Caco-2 (cell line): ENCODE measurements at regions not wholly inside any gene's neighbourhood (a gene's known extent, or its start where the extent isn't known, plus 50 kb on each side); places are given as distances from the start of the nearest gene placed in this dataset.

ENCODE experiments used
- BruUV-seq: library from RNA; stranded (reverse); fragments of 400-500 nt; replicated peaks from 2 replicates; lab custom pipeline; 2021; lab: Mats Ljungman, UMichigan
- CTCF ChIA-PET: fragments of 300-600 bp; sonication (Branson Sonifier 250); formaldehyde crosslinking; loops from one replicate; lab custom pipeline; 2022; ENCODE audit warnings: antibody characterized with exemption; lab: Charles Lee
- POLR2A ChIA-PET: fragments of 300-600 bp; sonication (Branson Sonifier 250); formaldehyde crosslinking; loops from one replicate; lab custom pipeline; 2022; ENCODE audit warnings: antibody characterized with exemption; lab: Charles Lee
- DNase-seq, 2 experiments: peaks; one replicate each; pipeline versions ENCODE4 v3.0.0 to v3.0.0-alpha.2; 2020 to 2022
- H3K27me3 ChIP-seq: replicated peaks from 2 replicates; pipeline ENCODE4 v1.6.0; 2011; ENCODE audit warnings: low read length; ENCODE audit not compliant: control insufficient read depth, insufficient read depth
- H3K36me3 ChIP-seq: 2 replicates; pipeline ENCODE4 v1.5.1; 2011; ENCODE audit warnings: low read length; ENCODE audit not compliant: control insufficient read depth, insufficient read depth
- H3K4me1 ChIP-seq: fragments of 250-450 bp; sonication (Bioruptor Pico); 2 replicates; pipeline ENCODE4 v1.5.1; 2020; ENCODE audit warnings: mild to moderate bottlenecking
- H3K4me3 ChIP-seq: 2 replicates; pipeline ENCODE4 v1.5.1; 2011; ENCODE audit warnings: low read depth, mild to moderate bottlenecking, control low read depth, low read length
- H3K9me3 ChIP-seq: fragments of 250-450 bp; sonication (Bioruptor Pico); 2 replicates; pipeline ENCODE4 v1.5.1; 2020; ENCODE audit warnings: mild to moderate bottlenecking, moderate library complexity
- H3K27ac Mint-ChIP-seq: one replicate; pipeline ENCODE4 v1.8.0; 2022; ENCODE audit warnings: mixed read lengths; ENCODE audit not compliant: unreplicated experiment
- H3K27me3 Mint-ChIP-seq: one replicate; pipeline ENCODE4 v1.8.0; 2022; ENCODE audit warnings: mixed read lengths; ENCODE audit not compliant: insufficient read depth, unreplicated experiment
- H3K36me3 Mint-ChIP-seq: one replicate; pipeline ENCODE4 v1.8.0; 2022; ENCODE audit warnings: mild to moderate bottlenecking, mixed read lengths; ENCODE audit not compliant: insufficient read depth, unreplicated experiment
- H3K4me1 Mint-ChIP-seq: one replicate; pipeline ENCODE4 v1.8.0; 2022; ENCODE audit warnings: low read depth, mixed read lengths; ENCODE audit not compliant: unreplicated experiment
- H3K4me3 Mint-ChIP-seq: one replicate; pipeline ENCODE4 v1.8.0; 2022; ENCODE audit warnings: mild to moderate bottlenecking, moderate library complexity, mixed read lengths; ENCODE audit not compliant: unreplicated experiment
- H3K9me3 Mint-ChIP-seq: one replicate; pipeline ENCODE4 v1.8.0; 2022; ENCODE audit warnings: mixed read lengths; ENCODE audit not compliant: unreplicated experiment
- intact Hi-C: fragments of 100-400 bp; cut with micrococcal nuclease; formaldehyde crosslinking; loops from one replicate; pipeline ENCODE4 v1.10.0; 2022; ENCODE audit not compliant: unreplicated experiment
- TF ChIP-seq, protein P1 (sequence below), 2 experiments: fragments of 200-600 bp in 1 of 2; IDR thresholded peaks; 1 replicate in 1 of 2; 2 replicates in 1 of 2; pipeline versions ENCODE4 v1.5.1 to v1.8.0; 2011 to 2022; ENCODE audit warnings: antibody characterized with exemption in 1 of 2, control low read depth in 1 of 2, inconsistent platforms in 1 of 2, low read depth in 1 of 2, low read length in 1 of 2, mild to moderate bottlenecking in 1 of 2, moderate library complexity in 1 of 2; ENCODE audit not compliant: insufficient read depth in 1 of 2, severe bottlenecking in 1 of 2, unreplicated experiment in 1 of 2

DNA sequence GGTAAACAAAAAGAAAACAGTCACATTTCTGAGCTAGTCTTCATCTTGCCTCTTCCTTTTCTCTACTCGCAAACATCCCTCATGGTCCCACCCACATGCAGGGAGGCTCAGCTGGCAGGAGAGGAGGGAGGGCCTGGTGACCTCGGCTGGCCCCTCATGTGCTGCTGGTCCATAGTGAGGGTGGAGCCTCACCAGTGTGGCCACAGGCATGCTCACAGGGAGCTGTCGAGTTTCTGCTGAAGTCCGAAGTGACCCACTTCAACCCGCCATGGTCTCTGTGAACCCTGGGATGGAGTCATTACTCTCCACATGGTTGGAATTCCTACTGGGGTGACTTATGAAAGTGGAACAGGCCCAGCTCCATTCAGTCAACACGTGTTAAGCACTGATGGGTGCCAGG lies 253.4 kb downstream of the RHOU start:
- ChIA-PET POLR2A (no interaction called here), CTCF (no interaction called here)
- H3K4me3 ChIP-seq: no peak overlapping the region
- no peak for DNase-seq
- H3K4me1 ChIP-seq: no peaks in the 10 kb centered on the region
- Mint-ChIP-seq H3K27ac (no peak overlapping the region), H3K9me3 (no peaks in the 10 kb centered on the region), H3K4me3 (no peak overlapping the region), H3K36me3 (no peaks in the 10 kb centered on the region), H3K4me1 (no peaks in the 10 kb centered on the region), H3K27me3 (no peaks in the 10 kb centered on the region)
- no TSS peak for BruUV-seq
- no peaks in the 10 kb centered on the region for H3K36me3 ChIP-seq
- H3K27me3 ChIP-seq: no peaks in the 10 kb centered on the region
- intact Hi-C loops: no loop called here
- H3K9me3 ChIP-seq: no peaks in the 10 kb centered on the region
- TF ChIP-seq, protein P1, sequence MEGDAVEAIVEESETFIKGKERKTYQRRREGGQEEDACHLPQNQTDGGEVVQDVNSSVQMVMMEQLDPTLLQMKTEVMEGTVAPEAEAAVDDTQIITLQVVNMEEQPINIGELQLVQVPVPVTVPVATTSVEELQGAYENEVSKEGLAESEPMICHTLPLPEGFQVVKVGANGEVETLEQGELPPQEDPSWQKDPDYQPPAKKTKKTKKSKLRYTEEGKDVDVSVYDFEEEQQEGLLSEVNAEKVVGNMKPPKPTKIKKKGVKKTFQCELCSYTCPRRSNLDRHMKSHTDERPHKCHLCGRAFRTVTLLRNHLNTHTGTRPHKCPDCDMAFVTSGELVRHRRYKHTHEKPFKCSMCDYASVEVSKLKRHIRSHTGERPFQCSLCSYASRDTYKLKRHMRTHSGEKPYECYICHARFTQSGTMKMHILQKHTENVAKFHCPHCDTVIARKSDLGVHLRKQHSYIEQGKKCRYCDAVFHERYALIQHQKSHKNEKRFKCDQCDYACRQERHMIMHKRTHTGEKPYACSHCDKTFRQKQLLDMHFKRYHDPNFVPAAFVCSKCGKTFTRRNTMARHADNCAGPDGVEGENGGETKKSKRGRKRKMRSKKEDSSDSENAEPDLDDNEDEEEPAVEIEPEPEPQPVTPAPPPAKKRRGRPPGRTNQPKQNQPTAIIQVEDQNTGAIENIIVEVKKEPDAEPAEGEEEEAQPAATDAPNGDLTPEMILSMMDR (IDR thresholded peaks at IDR 0.05; ENCODE audit: insufficient read depth in 1 of 2, low read depth in 1 of 2, low read length in 1 of 2, severe bottlenecking in 1 of 2, unreplicated experiment in 1 of 2): no peak

GRCh38 chr1:228989176-228989575 lies 253.9 kb downstream of the RHOU start:
- no peak overlapping the region for H3K4me3 ChIP-seq
- H3K4me1 ChIP-seq: no peaks in the 10 kb centered on the region
- Mint-ChIP-seq H3K4me3 (no peak overlapping the region), H3K4me1 (no peaks in the 10 kb centered on the region), H3K27me3 (no peaks in the 10 kb centered on the region), H3K9me3 (no peaks in the 10 kb centered on the region), H3K36me3 (no peaks in the 10 kb centered on the region), H3K27ac (no peak overlapping the region)
- CTCF ChIA-PET: no interaction called here
- H3K9me3 ChIP-seq: no peaks in the 10 kb centered on the region
- no peaks in the 10 kb centered on the region for H3K36me3 ChIP-seq
- no peak for DNase-seq
- intact Hi-C loops: no loop called here
- TF ChIP-seq, protein P1 (IDR thresholded peaks at IDR 0.05; ENCODE audit: insufficient read depth in 1 of 2, low read depth in 1 of 2, low read length in 1 of 2, severe bottlenecking in 1 of 2, unreplicated experiment in 1 of 2): no peak
- H3K27me3 ChIP-seq: no peaks in the 10 kb centered on the region
- no TSS peak for BruUV-seq
- POLR2A ChIA-PET: no interaction called here

DNA sequence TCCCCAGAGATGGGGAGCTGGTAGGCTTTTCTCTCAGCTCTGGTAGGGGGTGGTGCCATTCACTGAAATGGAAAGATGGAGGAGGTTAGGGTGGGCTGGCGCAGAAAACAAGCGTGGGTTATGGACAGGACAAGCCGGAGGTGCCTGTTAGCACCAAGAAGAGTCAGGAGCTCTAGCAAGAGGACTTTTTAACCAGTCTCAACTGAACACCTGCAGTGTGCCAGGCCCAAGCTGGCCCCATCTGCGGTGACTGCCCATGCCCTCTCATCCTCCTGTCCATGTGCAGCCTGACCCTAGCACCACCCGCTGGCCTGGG lies 254.4 kb downstream of the RHOU start:
- intact Hi-C loops: no loop called here
- Histone ChIP-seq H3K4me3 (no peak overlapping the region), H3K27me3 (no peaks in the 10 kb centered on the region), H3K9me3 (no peaks in the 10 kb centered on the region), H3K4me1 (no peaks in the 10 kb centered on the region), H3K36me3 (no peaks in the 10 kb centered on the region)
- no TSS peak for BruUV-seq
- Mint-ChIP-seq H3K4me3 (no peak overlapping the region), H3K9me3 (no peaks in the 10 kb centered on the region), H3K27me3 (no peaks in the 10 kb centered on the region), H3K36me3 (no peaks in the 10 kb centered on the region), H3K4me1 (no peaks in the 10 kb centered on the region), H3K27ac (no peak overlapping the region)
- DNase-seq: no peak
- CTCF ChIA-PET: no interaction called here
- POLR2A ChIA-PET: no interaction called here
- TF ChIP-seq, protein P1 (IDR thresholded peaks at IDR 0.05; ENCODE audit: insufficient read depth in 1 of 2, low read depth in 1 of 2, low read length in 1 of 2, severe bottlenecking in 1 of 2, unreplicated experiment in 1 of 2): no peak
